H1 (cell line): ENCODE measurements at regions not wholly inside any gene's neighbourhood (a gene's known extent, or its start where the extent isn't known, plus 50 kb on each side); places are given as distances from the start of the nearest gene placed in this dataset.

Experiments
- CHD2 ChIP-seq: IDR thresholded peaks from 2 replicates; pipeline ENCODE4 v1.6.1; 2012; ENCODE audit warnings: low read length, improper control_type of control experiment
- EGR1 ChIP-seq: IDR thresholded peaks from 2 replicates; pipeline ENCODE4 v1.6.1; 2011; ENCODE audit warnings: low read depth, low read length, borderline replicate concordance
- EP300 ChIP-seq, 2 experiments: IDR thresholded peaks; 1 replicate in 1 of 2; 2 replicates in 1 of 2; pipeline ENCODE4 v1.6.1; 2011 to 2012; ENCODE audit warnings: low read depth in 2 of 2, low read length in 2 of 2, mild to moderate bottlenecking in 2 of 2, borderline replicate concordance in 1 of 2, inconsistent platforms in 1 of 2, moderate library complexity in 1 of 2
- EZH2 ChIP-seq: fragments of 200-600 bp; sonication (generic); IDR thresholded peaks from 2 replicates; pipeline ENCODE4 v1.7.1; 2012; ENCODE audit warnings: low read depth, mild to moderate bottlenecking, moderate library complexity, low read length, inconsistent platforms; ENCODE audit not compliant: severe bottlenecking
- HDAC2 ChIP-seq, 2 experiments: fragments of 300-600 bp in 1 of 2; sonication (generic) in 1 of 2; IDR thresholded peaks; 2 replicates each; pipeline ENCODE4 v1.6.1; 2011 to 2012; ENCODE audit warnings: low read depth in 2 of 2, low read length in 2 of 2, mild to moderate bottlenecking in 2 of 2, moderate library complexity in 2 of 2, borderline replicate concordance in 1 of 2, inconsistent platforms in 1 of 2
- JUND ChIP-seq: IDR thresholded peaks from 2 replicates; pipeline ENCODE4 v1.6.1; 2011; ENCODE audit warnings: mild to moderate bottlenecking, improper control_type of control experiment, low read length
- POU5F1 ChIP-seq: IDR thresholded peaks from 2 replicates; pipeline ENCODE4 v1.6.1; 2011; ENCODE audit warnings: low read depth, mild to moderate bottlenecking, low read length, moderate library complexity
- SP1 ChIP-seq: IDR thresholded peaks from 2 replicates; pipeline ENCODE4 v1.6.1; 2011; ENCODE audit warnings: low read depth, low read length
- TF ChIP-seq, protein P1 (sequence below): IDR thresholded peaks from 2 replicates; pipeline ENCODE4 v1.6.1; 2011; ENCODE audit warnings: low read depth, mild to moderate bottlenecking, low read length; ENCODE audit not compliant: insufficient read depth
- TF ChIP-seq, protein P2 (sequence below), 3 experiments: IDR thresholded peaks; 1 replicate in 2 of 3; 2 replicates in 1 of 3; pipeline versions ENCODE4 v1.5.1 to v1.6.1; 2011; ENCODE audit warnings: low read length in 3 of 3, mild to moderate bottlenecking in 3 of 3, inconsistent platforms in 2 of 3, low read depth in 1 of 3, moderate library complexity in 1 of 3; ENCODE audit not compliant: insufficient read depth in 1 of 3; ENCODE audit errors: control extremely low read depth in 1 of 3
- TF ChIP-seq, protein P3 (sequence below): IDR thresholded peaks from 2 replicates; pipeline ENCODE4 v1.6.1; 2012; ENCODE audit warnings: inconsistent platforms

DNA sequence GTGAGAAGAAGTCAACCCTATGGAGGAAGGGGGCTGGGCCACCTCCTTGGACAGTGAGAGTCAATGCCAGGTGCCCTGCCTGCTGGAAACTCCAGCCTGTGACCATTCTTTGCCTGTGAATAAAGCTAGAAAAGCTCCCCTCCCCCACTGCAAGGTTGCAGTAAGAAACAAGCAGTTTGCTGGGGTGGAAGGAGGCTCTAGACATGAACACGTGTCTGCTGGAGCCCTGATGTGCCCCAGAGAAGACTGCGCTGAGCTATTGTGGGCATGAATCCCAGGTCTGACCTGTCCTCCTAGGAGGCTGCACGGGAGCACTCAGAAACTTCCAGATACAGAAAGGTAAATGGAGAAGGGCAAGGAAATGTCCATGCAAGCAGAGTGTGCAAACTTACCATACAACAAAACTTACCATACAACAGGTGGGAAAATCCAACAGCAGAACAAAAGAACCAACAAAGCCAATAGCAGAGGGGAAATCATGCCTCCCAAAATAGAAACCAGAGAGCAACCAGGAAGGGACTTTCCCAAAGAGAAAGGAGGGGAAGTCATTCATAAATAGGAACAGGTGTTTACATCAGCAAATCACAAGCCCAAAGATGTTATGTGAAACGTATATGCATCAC lies 278.7 kb downstream of the BCL2 start:
- TF ChIP-seq EZH2 (no peak), EP300 (IDR thresholded peaks at IDR 0.05; ENCODE audit: borderline replicate concordance in 1 of 2, low read depth in 2 of 2, low read length in 2 of 2) (no peak), EGR1 (no peak), POU5F1 (no peak), JUND (no peak), CHD2 (no peak), SP1 (no peak), HDAC2 (IDR thresholded peaks at IDR 0.05; ENCODE audit: borderline replicate concordance in 1 of 2, low read depth in 2 of 2, low read length in 2 of 2) (no peak)
- TF ChIP-seq, protein P1, sequence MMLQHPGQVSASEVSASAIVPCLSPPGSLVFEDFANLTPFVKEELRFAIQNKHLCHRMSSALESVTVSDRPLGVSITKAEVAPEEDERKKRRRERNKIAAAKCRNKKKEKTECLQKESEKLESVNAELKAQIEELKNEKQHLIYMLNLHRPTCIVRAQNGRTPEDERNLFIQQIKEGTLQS = no peak
- TF ChIP-seq, protein P2, sequence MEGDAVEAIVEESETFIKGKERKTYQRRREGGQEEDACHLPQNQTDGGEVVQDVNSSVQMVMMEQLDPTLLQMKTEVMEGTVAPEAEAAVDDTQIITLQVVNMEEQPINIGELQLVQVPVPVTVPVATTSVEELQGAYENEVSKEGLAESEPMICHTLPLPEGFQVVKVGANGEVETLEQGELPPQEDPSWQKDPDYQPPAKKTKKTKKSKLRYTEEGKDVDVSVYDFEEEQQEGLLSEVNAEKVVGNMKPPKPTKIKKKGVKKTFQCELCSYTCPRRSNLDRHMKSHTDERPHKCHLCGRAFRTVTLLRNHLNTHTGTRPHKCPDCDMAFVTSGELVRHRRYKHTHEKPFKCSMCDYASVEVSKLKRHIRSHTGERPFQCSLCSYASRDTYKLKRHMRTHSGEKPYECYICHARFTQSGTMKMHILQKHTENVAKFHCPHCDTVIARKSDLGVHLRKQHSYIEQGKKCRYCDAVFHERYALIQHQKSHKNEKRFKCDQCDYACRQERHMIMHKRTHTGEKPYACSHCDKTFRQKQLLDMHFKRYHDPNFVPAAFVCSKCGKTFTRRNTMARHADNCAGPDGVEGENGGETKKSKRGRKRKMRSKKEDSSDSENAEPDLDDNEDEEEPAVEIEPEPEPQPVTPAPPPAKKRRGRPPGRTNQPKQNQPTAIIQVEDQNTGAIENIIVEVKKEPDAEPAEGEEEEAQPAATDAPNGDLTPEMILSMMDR (IDR thresholded peaks at IDR 0.05; ENCODE audit: control extremely low read depth in 1 of 3, insufficient read depth in 1 of 3, low read depth in 1 of 3, low read length in 3 of 3) = no peak
- TF ChIP-seq, protein P3, sequence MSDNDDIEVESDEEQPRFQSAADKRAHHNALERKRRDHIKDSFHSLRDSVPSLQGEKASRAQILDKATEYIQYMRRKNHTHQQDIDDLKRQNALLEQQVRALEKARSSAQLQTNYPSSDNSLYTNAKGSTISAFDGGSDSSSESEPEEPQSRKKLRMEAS = no peak
